H1 (cell line): ENCODE measurements at regions not wholly inside any gene's neighbourhood (a gene's known extent, or its start where the extent isn't known, plus 50 kb on each side); places are given as distances from the start of the nearest gene placed in this dataset.

ENCODE experiments used
- CTCF ChIA-PET: fragments of 300-600 bp; sonication (Branson Sonifier 250); formaldehyde crosslinking; loops from one replicate; lab custom pipeline; 2021; ENCODE audit not compliant: partially characterized antibody; lab: Charles Lee
- POLR2A ChIA-PET: fragments of 300-600 bp; sonication (Branson Sonifier 250); formaldehyde crosslinking; loops from one replicate; lab custom pipeline; 2021; ENCODE audit warnings: inconsistent platforms; ENCODE audit not compliant: partially characterized antibody; lab: Charles Lee
- DNase-seq, 2 experiments: peaks; one replicate each; pipeline versions ENCODE4 v3.0.0 to v3.0.0-alpha.2; 2010 to 2022; ENCODE audit warnings: low spot score in 2 of 2, low read depth in 1 of 2, mixed read lengths in 1 of 2
- FAIRE-seq: peaks from 2 replicates; lab custom pipeline; 2011; peaks lifted over from hg19 to GRCh38; lab: Jason Lieb, UNC
- H2AFZ ChIP-seq: 2 replicates; pipeline ENCODE4 v1.8.1; 2012; ENCODE audit warnings: low read length, inconsistent platforms
- H2AK5ac ChIP-seq: 2 replicates; pipeline ENCODE4 v1.6.1; 2013; ENCODE audit warnings: low read depth, low read length
- H2BK120ac ChIP-seq: replicated peaks from 2 replicates; pipeline ENCODE3; 2013; ENCODE audit warnings: low read depth, low read length, inconsistent platforms
- H2BK12ac ChIP-seq: 2 replicates; pipeline ENCODE4 v1.6.1; 2013; ENCODE audit warnings: low read depth, low read length
- H2BK15ac ChIP-seq: 2 replicates; pipeline ENCODE4 v1.6.1; 2013; ENCODE audit warnings: low read length
- H2BK20ac ChIP-seq: 2 replicates; pipeline ENCODE4 v1.6.1; 2013; ENCODE audit warnings: low read length
- H2BK5ac ChIP-seq: 2 replicates; pipeline ENCODE4 v1.6.1; 2013; ENCODE audit warnings: low read depth, low read length
- H3K14ac ChIP-seq: 2 replicates; pipeline ENCODE4 v1.6.1; 2013; ENCODE audit warnings: inconsistent platforms; ENCODE audit not compliant: insufficient read length
- H3K18ac ChIP-seq: 2 replicates; pipeline ENCODE4 v1.6.1; 2013; ENCODE audit warnings: low read length; ENCODE audit errors: extremely low read depth
- H3K23ac ChIP-seq: 2 replicates; pipeline ENCODE4 v1.6.1; 2013; ENCODE audit warnings: inconsistent platforms; ENCODE audit not compliant: insufficient read length
- H3K23me2 ChIP-seq: 2 replicates; pipeline ENCODE4 v1.6.1; 2013; ENCODE audit warnings: low read depth, low read length
- H3K27ac ChIP-seq: 2 replicates; pipeline ENCODE4 v1.6.1; 2011; ENCODE audit warnings: low read depth, low read length, inconsistent platforms
- H3K27me3 ChIP-seq, 4 experiments: replicated peaks in 1 of 4; 1 replicate in 1 of 4; 2 replicates in 3 of 4; pipeline versions ENCODE4 v1.6.1 to v1.8.1; 2011 to 2013; ENCODE audit warnings: low read length in 3 of 4, mild to moderate bottlenecking in 3 of 4, inconsistent platforms in 2 of 4, mixed read lengths in 2 of 4, moderate library complexity in 1 of 4; ENCODE audit not compliant: control insufficient read depth in 3 of 4, insufficient read depth in 3 of 4; ENCODE audit errors: extremely low read depth in 1 of 4
- H3K36me3 ChIP-seq, 4 experiments: 2 replicates each; pipeline versions ENCODE4 v1.6.1 to v1.8.1; 2011 to 2013; ENCODE audit warnings: mild to moderate bottlenecking in 4 of 4, low read length in 3 of 4, moderate library complexity in 2 of 4, control low read depth in 1 of 4, inconsistent platforms in 1 of 4; ENCODE audit not compliant: insufficient read depth in 4 of 4, control insufficient read depth in 2 of 4
- H3K4ac ChIP-seq: replicated peaks from 2 replicates; pipeline ENCODE3; 2013; ENCODE audit warnings: low read length, low read depth, mixed read lengths, inconsistent platforms; ENCODE audit not compliant: insufficient read length
- H3K4me1 ChIP-seq, 4 experiments: replicated peaks in 1 of 4; 1 replicate in 1 of 4; 2 replicates in 3 of 4; pipeline versions ENCODE4 v1.6.1 to v1.8.1; 2011 to 2013; ENCODE audit warnings: low read length in 3 of 4, inconsistent platforms in 2 of 4, mixed read lengths in 1 of 4; ENCODE audit not compliant: insufficient read depth in 4 of 4, control insufficient read depth in 3 of 4
- H3K4me2 ChIP-seq, 2 experiments: 2 replicates each; pipeline versions ENCODE4 v1.6.1 to v1.8.1; 2011 to 2013; ENCODE audit warnings: low read depth in 2 of 2, low read length in 2 of 2, control low read depth in 1 of 2, inconsistent platforms in 1 of 2, mild to moderate bottlenecking in 1 of 2; ENCODE audit not compliant: insufficient read depth in 1 of 2
- H3K4me3 ChIP-seq, 4 experiments: fragments of 200-600, 300-600 bp in 1 of 4; sonication (generic), shearing (Covaris generic), sonication (Bioruptor Twin) in 1 of 4; 2 replicates each; pipeline versions ENCODE4 v1.5.1 to v1.8.1; 2011 to 2016; ENCODE audit warnings: low read length in 4 of 4, low read depth in 3 of 4, control low read depth in 2 of 4, inconsistent platforms in 2 of 4, mild to moderate bottlenecking in 2 of 4, mixed read lengths in 1 of 4, moderate library complexity in 1 of 4; ENCODE audit not compliant: insufficient read depth in 2 of 4; ENCODE audit errors: extremely low read depth in 1 of 4
- H3K56ac ChIP-seq: replicated peaks from 2 replicates; pipeline ENCODE3; 2013; ENCODE audit warnings: low read depth, mild to moderate bottlenecking, mixed read lengths, low read length, inconsistent platforms; ENCODE audit not compliant: insufficient read length
- H3K79me1 ChIP-seq: 2 replicates; pipeline ENCODE4 v1.6.1; 2013; ENCODE audit warnings: low read depth, low read length, control low read depth
- H3K79me2 ChIP-seq, 2 experiments: 2 replicates each; pipeline versions ENCODE4 v1.6.1 to v1.8.1; 2012 to 2013; ENCODE audit warnings: low read length in 2 of 2, mild to moderate bottlenecking in 2 of 2, inconsistent platforms in 1 of 2; ENCODE audit not compliant: insufficient read depth in 2 of 2, control insufficient read depth in 1 of 2
- H3K9ac ChIP-seq, 4 experiments: replicated peaks in 1 of 4; 1 replicate in 1 of 4; 2 replicates in 3 of 4; pipeline versions ENCODE4 v1.6.1 to v1.8.1; 2011 to 2013; ENCODE audit warnings: low read depth in 3 of 4, low read length in 3 of 4, control low read depth in 2 of 4, mild to moderate bottlenecking in 2 of 4, moderate library complexity in 2 of 4, inconsistent platforms in 1 of 4; ENCODE audit errors: extremely low read depth in 1 of 4
- H3K9me3 ChIP-seq, 2 experiments: 2 replicates each; pipeline versions ENCODE4 v1.6.1 to v1.8.1; 2012 to 2013; ENCODE audit warnings: mild to moderate bottlenecking in 2 of 2, moderate library complexity in 2 of 2, control low read depth in 1 of 2, inconsistent platforms in 1 of 2, low read depth in 1 of 2, low read length in 1 of 2, mixed read lengths in 1 of 2; ENCODE audit not compliant: insufficient read depth in 2 of 2
- H4K20me1 ChIP-seq, 2 experiments: replicated peaks in 1 of 2; 2 replicates each; pipeline versions ENCODE3 to v1.8.1; 2011 to 2013; ENCODE audit warnings: inconsistent platforms in 2 of 2, low read length in 2 of 2, mild to moderate bottlenecking in 1 of 2; ENCODE audit not compliant: insufficient read depth in 2 of 2, control insufficient read depth in 1 of 2
- H4K5ac ChIP-seq: 2 replicates; pipeline ENCODE4 v1.6.1; 2013; ENCODE audit warnings: low read length, low read depth, mixed read lengths, inconsistent platforms; ENCODE audit not compliant: insufficient read length
- H4K8ac ChIP-seq: 2 replicates; pipeline ENCODE4 v1.8.0; 2013; ENCODE audit warnings: mild to moderate bottlenecking, moderate library complexity, low read length, inconsistent platforms; ENCODE audit not compliant: insufficient read depth; ENCODE audit errors: extremely low read depth
- H4K91ac ChIP-seq: replicated peaks from 2 replicates; pipeline ENCODE3; 2013; ENCODE audit warnings: low read length, mixed read lengths, inconsistent platforms; ENCODE audit not compliant: insufficient read length
- ASH2L ChIP-seq: fragments of 200-600, 300-600 bp; sonication (generic); IDR thresholded peaks from one replicate; pipeline ENCODE4 v1.7.1; 2017; ENCODE audit warnings: low read length
- NRF1 ChIP-seq: IDR thresholded peaks from 2 replicates; pipeline ENCODE4 v1.6.1; 2011; ENCODE audit warnings: mild to moderate bottlenecking, low read depth, low read length, improper control_type of control experiment
- RBBP5 ChIP-seq: IDR thresholded peaks from 2 replicates; pipeline ENCODE4 v1.7.1; 2012; ENCODE audit warnings: low read depth, mild to moderate bottlenecking, inconsistent platforms, low read length, moderate library complexity, borderline replicate concordance
- RXRA ChIP-seq: IDR thresholded peaks from 2 replicates; pipeline ENCODE4 v1.6.1; 2011; ENCODE audit warnings: low read depth, mild to moderate bottlenecking, low read length, moderate library complexity; ENCODE audit not compliant: insufficient read depth
- TBP ChIP-seq: IDR thresholded peaks from 2 replicates; pipeline ENCODE4 v1.6.1; 2011; ENCODE audit warnings: low read depth, low read length, improper control_type of control experiment
- YY1 ChIP-seq: IDR thresholded peaks from 2 replicates; pipeline ENCODE4 v1.6.1; 2011; ENCODE audit warnings: low read depth, mild to moderate bottlenecking, low read length
- WGBS, 2 experiments: shearing (Covaris generic) in 1 of 2; methylation state at CpG; one replicate each; pipeline versions ENCODE4 v1.1.6 to v1.1.7; 2013 to 2015; ENCODE audit warnings: low lambda C conversion rate in 2 of 2, mixed read lengths in 2 of 2, inconsistent platforms in 1 of 2, low coverage in 1 of 2, missing lambda C conversion rate in 1 of 2; ENCODE audit not compliant: insufficient replicate concordance in 2 of 2, insufficient coverage in 1 of 2, insufficient read length in 1 of 2; ENCODE audit errors: extremely low coverage in 1 of 2, missing lambda C conversion rate in 1 of 2; 5-methylcytosine and 5-hydroxymethylcytosine counted together

DNA sequence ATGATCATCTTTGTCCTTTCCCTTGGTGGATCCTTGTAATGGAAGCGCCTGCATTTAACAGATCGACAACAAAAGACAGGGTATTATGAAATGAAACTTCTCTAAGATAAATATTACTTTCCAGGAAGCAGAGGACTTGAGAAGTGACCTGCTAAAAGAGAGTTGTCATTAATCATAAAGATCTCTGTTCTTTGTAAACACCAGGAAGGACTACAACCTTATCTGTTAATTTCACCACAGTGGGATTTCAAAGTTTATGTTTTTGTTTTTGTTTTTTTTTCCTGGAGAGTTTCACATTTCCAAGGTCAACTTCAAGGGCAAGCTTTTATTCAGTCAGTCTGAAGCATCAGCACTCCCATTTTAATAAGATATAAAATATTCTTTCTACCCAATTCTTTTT, 170.9 kb downstream of the RCHY1 start:
- Histone ChIP-seq H3K27me3 (no peaks in the 10 kb centered on the region), H4K91ac (no peak overlapping the region), H2BK15ac (no peak overlapping the region), H2AFZ (no peak overlapping the region), H4K20me1 (no peaks in the 10 kb centered on the region), H3K23ac (no peak overlapping the region), H2BK12ac (no peak overlapping the region), H3K4me3 (no peak overlapping the region), H2AK5ac (no peak overlapping the region), H4K8ac (no peak overlapping the region), H2BK20ac (no peak overlapping the region), H3K23me2 (no peaks in the 10 kb centered on the region), H3K14ac (no peak overlapping the region), H3K4me2 (no peak overlapping the region), H3K18ac (no peak overlapping the region), H3K79me1 (no peaks in the 10 kb centered on the region), H3K9me3 (no peaks in the 10 kb centered on the region), H3K79me2 (no peaks in the 10 kb centered on the region), H3K9ac (no peak overlapping the region), H2BK120ac (no peak overlapping the region), H4K5ac (no peak overlapping the region), H3K56ac (no peak overlapping the region), H2BK5ac (no peak overlapping the region), H3K4me1 (no peaks in the 10 kb centered on the region), H3K36me3 (no peaks in the 10 kb centered on the region), H3K4ac (no peak overlapping the region), H3K27ac (no peak overlapping the region)
- WGBS, 2 experiments = 94% methylated on average over 2 of the region's 2 CpGs; no CpG with 5 or more reads in 1 of the 2 experiments
- CTCF ChIA-PET = interaction anchor here (0.6 kb wide), 1 partner anchor 19 kb away, joined by 4 read pairs; no protein-coding TSS in a partner anchor
- no peak for DNase-seq
- no peak for FAIRE-seq
- TF ChIP-seq ASH2L = no peak
- no peak for TF ChIP-seq NRF1
- no peak for TF ChIP-seq TBP
- TF ChIP-seq RXRA = no peak
- TF ChIP-seq YY1 = no peak
- TF ChIP-seq RBBP5 = no peak
- POLR2A ChIA-PET = interaction anchor here (0.7 kb wide), 1 partner anchor 31 kb away, joined by 3 read pairs; no protein-coding TSS in a partner anchor
